ENCODE measurements at regions not wholly inside any gene's neighbourhood (a gene's known extent, or its start where the extent isn't known, plus 50 kb on each side); places are given as distances from the start of the nearest gene placed in this dataset.

GRCh38 chr13:100824366-100824765, 149.8 kb upstream of the TMTC4 start:
- no peak for TF ChIP-seq CTCF (conservative IDR thresholded peaks at IDR 0.05)
- H3K4me3 Mint-ChIP-seq = no peak overlapping the region
- H3K36me3 Mint-ChIP-seq = no peaks in the 10 kb centered on the region
- no peak overlapping the region for H3K27ac Mint-ChIP-seq
- H3K27me3 Mint-ChIP-seq = no peaks in the 10 kb centered on the region
- H3K9me3 Mint-ChIP-seq = peaks cover 3% of the 10 kb centered on the region
- peaks cover 11% of the 10 kb centered on the region for H3K4me1 Mint-ChIP-seq (ENCODE audit: unreplicated experiment)
- DNase-seq (ENCODE audit: extremely low spot score, unreplicated experiment) = no peak

DNA sequence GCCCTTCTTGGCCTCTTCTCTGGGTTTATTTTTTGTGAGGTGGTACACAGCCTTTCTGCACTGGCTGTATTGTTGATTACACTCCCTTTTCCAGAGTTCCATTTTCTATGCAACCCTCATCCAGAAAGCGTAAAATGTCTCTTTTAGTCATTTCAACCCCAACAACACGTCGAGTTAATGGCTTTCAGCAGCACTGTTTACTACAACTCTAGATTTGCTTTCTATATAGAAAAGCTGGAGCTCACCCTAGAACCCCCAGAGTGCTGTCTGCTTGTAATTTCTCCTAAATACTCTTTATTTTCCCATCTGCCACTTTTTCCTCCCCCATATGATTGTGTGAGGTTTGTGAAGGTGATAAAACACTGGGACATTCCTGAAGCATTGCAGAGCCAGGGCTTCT, 148.9 kb upstream of the TMTC4 start:
- TF ChIP-seq CTCF (conservative IDR thresholded peaks at IDR 0.05) = no peak
- H3K36me3 Mint-ChIP-seq = no peaks in the 10 kb centered on the region
- H3K27ac Mint-ChIP-seq = no peak overlapping the region
- DNase-seq (ENCODE audit: extremely low spot score, unreplicated experiment) = no peak
- H3K9me3 Mint-ChIP-seq = no peaks in the 10 kb centered on the region
- H3K4me3 Mint-ChIP-seq = no peak overlapping the region
- H3K4me1 Mint-ChIP-seq (ENCODE audit: unreplicated experiment) = peaks cover 20% of the 10 kb centered on the region
- no peaks in the 10 kb centered on the region for H3K27me3 Mint-ChIP-seq

GRCh38 chr13:100822871-100823443, 148.4 kb upstream of the TMTC4 start:
- Mint-ChIP-seq H3K4me3 (no peak overlapping the region), H3K36me3 (no peaks in the 10 kb centered on the region), H3K27ac (no peak overlapping the region), H3K4me1 (ENCODE audit: unreplicated experiment) (peaks cover 24% of the 10 kb centered on the region), H3K27me3 (no peaks in the 10 kb centered on the region), H3K9me3 (no peaks in the 10 kb centered on the region)
- no peak for DNase-seq (ENCODE audit: extremely low spot score, unreplicated experiment)
- TF ChIP-seq CTCF (conservative IDR thresholded peaks at IDR 0.05) = no peak

GRCh38 chr13:100818711-100819110, 144.1 kb upstream of the TMTC4 start:
- no peak for TF ChIP-seq CTCF (conservative IDR thresholded peaks at IDR 0.05)
- Mint-ChIP-seq H3K27me3 (no peaks in the 10 kb centered on the region), H3K27ac (no peak overlapping the region), H3K4me3 (no peak overlapping the region), H3K36me3 (no peaks in the 10 kb centered on the region), H3K9me3 (peaks cover 4% of the 10 kb centered on the region), H3K4me1 (ENCODE audit: unreplicated experiment) (peaks cover 23% of the 10 kb centered on the region)
- no peak for DNase-seq (ENCODE audit: extremely low spot score, unreplicated experiment)

- TF ChIP-seq CTCF (conservative IDR thresholded peaks at IDR 0.05) = no peak
- Mint-ChIP-seq H3K4me1 (ENCODE audit: unreplicated experiment) (peaks cover 23% of the 10 kb centered on the region), H3K27me3 (no peaks in the 10 kb centered on the region), H3K9me3 (peaks cover 4% of the 10 kb centered on the region), H3K27ac (no peak overlapping the region), H3K36me3 (no peaks in the 10 kb centered on the region), H3K4me3 (no peak overlapping the region)
- no peak for DNase-seq (ENCODE audit: extremely low spot score, unreplicated experiment)
Measured at GRCh38 chr13:100817928-100818327, 143.3 kb upstream of the TMTC4 start.
